HG02571 (cell line): ENCODE measurements at regions not wholly inside any gene's neighbourhood (a gene's known extent, or its start where the extent isn't known, plus 50 kb on each side); places are given as distances from the start of the nearest gene placed in this dataset.

Experiments
- ATAC-seq: cut with Tn5 transposase; IDR thresholded peaks from one replicate; pipeline ENCODE4 v1.9.1; 2021; ENCODE audit warnings: mild to moderate bottlenecking, moderate library complexity; ENCODE audit not compliant: unreplicated experiment

DNA sequence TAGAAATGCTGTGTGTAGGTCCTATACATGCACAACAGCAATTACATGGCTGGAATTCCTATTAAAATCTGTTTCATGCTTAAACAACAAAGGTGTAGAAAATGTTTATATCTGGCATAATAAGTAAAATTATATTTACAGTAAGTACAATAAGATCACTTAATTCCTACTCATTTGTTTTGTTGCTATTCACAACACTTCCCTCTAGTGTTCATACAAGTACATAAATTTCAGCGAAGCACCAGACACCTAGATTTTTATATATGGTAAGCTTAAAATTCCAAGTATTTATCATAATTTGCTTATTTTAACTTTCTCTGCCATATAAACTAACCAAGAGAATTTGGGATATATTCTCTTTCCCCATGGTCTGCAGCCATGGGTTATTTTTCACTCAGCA, 51.8 kb upstream of the ANK3 start:
- no peak for ATAC-seq

GRCh38 chr10:60439641-60440040, 50.0 kb upstream of the ANK3 start:
- ATAC-seq = no peak
